ENCODE measurements at regions not wholly inside any gene's neighbourhood (a gene's known extent, or its start where the extent isn't known, plus 50 kb on each side); places are given as distances from the start of the nearest gene placed in this dataset.
A peak's percentile ranks its signal among the peaks of the same experiment; 100 is the strongest.

DNA sequence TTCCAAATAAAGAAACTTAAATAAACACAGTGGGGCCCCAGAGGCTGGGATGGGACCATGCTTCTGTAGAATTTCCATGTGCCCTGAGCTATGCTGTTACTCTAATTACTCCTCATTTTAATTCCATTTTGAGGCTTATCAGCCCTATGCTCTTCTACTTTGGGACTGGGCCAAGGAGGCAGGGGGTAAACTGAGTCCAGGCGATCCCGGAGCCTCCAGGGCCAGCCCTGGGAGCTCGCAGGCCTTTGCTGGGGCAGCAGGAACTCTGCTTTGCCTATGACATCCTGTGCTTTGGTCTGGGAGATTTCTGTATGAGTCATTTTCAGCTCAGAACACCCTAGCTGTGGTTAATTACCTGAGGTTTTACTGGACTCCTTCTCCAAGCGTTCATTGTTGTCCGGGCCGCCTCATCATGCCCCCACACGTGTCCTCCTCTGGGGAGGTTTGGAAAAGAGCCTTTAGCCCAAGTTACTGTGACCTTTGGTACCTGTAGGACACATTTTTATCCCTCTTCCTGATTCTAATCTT is 95.7 kb downstream of the RHOU start:
- Histone ChIP-seq H3K9me3 (ENCODE audit: control insufficient read depth, insufficient read depth, low read length) (no peaks in the 10 kb centered on the region), H3K4me1 (ENCODE audit: control insufficient read depth, insufficient read depth, low read length) (peaks cover 11% of the 10 kb centered on the region), H3K27me3 (ENCODE audit: control insufficient read depth, insufficient read depth, low read length) (peaks cover 2% of the 10 kb centered on the region), H3K27ac (ENCODE audit: low read length) (no peak overlapping the region), H3K36me3 (ENCODE audit: control insufficient read depth, insufficient read depth, low read length) (no peaks in the 10 kb centered on the region), H3K4me3 (ENCODE audit: low read length) (no peak overlapping the region)
- H3K9me3 Mint-ChIP-seq: no peaks in the 10 kb centered on the region
- H3K36me3 Mint-ChIP-seq: no peaks in the 10 kb centered on the region
- DNase-seq: peak in 1 of 2 donors; percentile 21
- H3K4me1 Mint-ChIP-seq: peaks cover 7% of the 10 kb centered on the region in 2 donors
- H3K27ac Mint-ChIP-seq: no peak overlapping the region
- peaks cover 4 to 25% of the 10 kb centered on the region in 2 donors for H3K27me3 Mint-ChIP-seq (ENCODE audit: low read depth in 2 of 2)
- no peak for ATAC-seq
- WGBS (ENCODE audit: insufficient coverage): 41% methylated on average over 7 of the region's 7 CpGs
- no peak overlapping the region for H3K4me3 Mint-ChIP-seq
- TF ChIP-seq CTCF (IDR thresholded peaks at IDR 0.05): no peak
- intact Hi-C loops (cut with micrococcal nuclease): no loop called here

DNA sequence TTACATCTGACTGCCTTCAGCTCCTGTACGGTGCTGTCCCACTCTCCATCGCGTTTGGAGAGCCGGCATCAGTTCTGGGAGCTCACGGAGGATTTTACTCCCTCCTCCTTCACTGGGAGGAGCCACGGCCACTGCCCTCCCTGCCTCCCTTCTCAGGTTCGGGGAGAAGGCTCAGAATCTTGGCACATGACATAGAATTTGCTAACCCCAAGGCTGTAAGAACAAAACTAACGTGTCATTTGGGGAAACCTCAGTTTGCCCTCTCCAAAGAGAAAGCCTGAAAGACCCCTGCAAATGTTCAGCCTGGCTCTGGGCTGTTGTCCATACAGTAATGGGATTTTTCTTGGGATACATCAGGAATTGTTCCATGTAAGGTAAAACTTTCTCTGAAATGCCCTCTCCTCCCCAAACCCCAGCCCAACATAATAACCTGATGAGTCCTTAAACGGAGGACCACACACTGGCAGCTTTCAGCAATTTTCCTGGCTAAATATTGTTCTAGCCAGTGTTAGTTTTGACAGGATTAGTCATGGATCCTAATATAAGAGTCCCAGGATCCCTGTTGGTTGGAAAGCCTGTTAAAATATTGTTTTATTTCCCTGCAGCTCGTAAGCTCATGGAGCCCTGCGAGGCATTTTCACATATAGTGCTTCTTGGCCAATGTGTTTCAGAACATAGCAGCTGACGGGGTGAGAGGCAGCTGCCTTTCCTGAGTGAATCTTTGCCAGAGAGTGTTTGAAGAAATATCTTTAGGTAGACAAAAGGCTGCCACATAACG is 98.8 kb downstream of the RHOU start:
- no peaks in the 10 kb centered on the region for H3K27me3 ChIP-seq (ENCODE audit: control insufficient read depth, insufficient read depth, low read length)
- Mint-ChIP-seq H3K9me3 (no peaks in the 10 kb centered on the region), H3K4me3 (no peak overlapping the region), H3K36me3 (no peaks in the 10 kb centered on the region), H3K27me3 (ENCODE audit: low read depth in 2 of 2) (peaks cover 0 to 5% of the 10 kb centered on the region in 2 donors), H3K27ac (no peak overlapping the region), H3K4me1 (no peaks in the 10 kb centered on the region)
- 78% methylated on average over 13 of the region's 13 CpGs for WGBS (ENCODE audit: insufficient coverage)
- H3K4me1 ChIP-seq (ENCODE audit: control insufficient read depth, insufficient read depth, low read length): peaks cover 8% of the 10 kb centered on the region
- no peaks in the 10 kb centered on the region for H3K36me3 ChIP-seq (ENCODE audit: control insufficient read depth, insufficient read depth, low read length)
- TF ChIP-seq CTCF (IDR thresholded peaks at IDR 0.05): no peak
- H3K27ac ChIP-seq (ENCODE audit: low read length): no peak overlapping the region
- intact Hi-C loops (cut with micrococcal nuclease): no loop called here
- DNase-seq (no peak), ATAC-seq (no peak)
- no peak overlapping the region for H3K4me3 ChIP-seq (ENCODE audit: low read length)
- H3K9me3 ChIP-seq (ENCODE audit: control insufficient read depth, insufficient read depth, low read length): no peaks in the 10 kb centered on the region

- no peaks in the 10 kb centered on the region for H3K36me3 Mint-ChIP-seq
- no peaks in the 10 kb centered on the region for H3K27me3 Mint-ChIP-seq (ENCODE audit: low read depth in 2 of 2)
- DNase-seq: no peak
- H3K4me1 Mint-ChIP-seq: no peaks in the 10 kb centered on the region
- H3K4me1 ChIP-seq (ENCODE audit: control insufficient read depth, insufficient read depth, low read length): peaks cover 8% of the 10 kb centered on the region
- no peak overlapping the region for H3K4me3 ChIP-seq (ENCODE audit: low read length)
- no peak overlapping the region for H3K27ac Mint-ChIP-seq
- H3K9me3 Mint-ChIP-seq: no peaks in the 10 kb centered on the region
- no peaks in the 10 kb centered on the region for H3K36me3 ChIP-seq (ENCODE audit: control insufficient read depth, insufficient read depth, low read length)
- H3K4me3 Mint-ChIP-seq: no peak overlapping the region
- no peaks in the 10 kb centered on the region for H3K27me3 ChIP-seq (ENCODE audit: control insufficient read depth, insufficient read depth, low read length)
- no peaks in the 10 kb centered on the region for H3K9me3 ChIP-seq (ENCODE audit: control insufficient read depth, insufficient read depth, low read length)
- 100% methylated on average over 2 of the region's 5 CpGs for WGBS (ENCODE audit: insufficient coverage)
- no peak for ATAC-seq
- no peak for TF ChIP-seq CTCF (IDR thresholded peaks at IDR 0.05)
- no peak overlapping the region for H3K27ac ChIP-seq (ENCODE audit: low read length)
- intact Hi-C loops (cut with micrococcal nuclease): no loop called here
Observed at GRCh38 chr1:228835456-228835855, 100.2 kb downstream of the RHOU start.

DNA sequence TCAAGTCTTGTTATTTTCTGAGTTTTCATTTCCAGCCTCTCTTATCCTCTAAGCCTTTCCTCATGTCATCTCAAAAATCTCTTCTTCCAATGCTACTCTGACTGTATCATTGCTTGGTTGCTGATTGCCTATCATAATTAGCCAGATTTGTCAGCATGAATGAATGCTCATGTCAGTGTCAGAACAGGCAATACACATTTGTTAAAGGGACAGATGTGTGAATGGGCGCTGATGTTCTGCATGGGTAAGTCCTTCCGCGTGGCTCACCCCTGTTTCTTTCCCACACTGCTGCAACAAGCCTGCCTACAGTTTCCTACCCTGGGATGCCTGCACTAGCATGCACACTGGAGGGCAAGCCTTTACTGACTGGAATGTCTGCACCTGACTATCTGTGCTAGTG is 100.6 kb downstream of the RHOU start:
- 93% methylated on average over 3 of the region's 3 CpGs for WGBS (ENCODE audit: insufficient coverage)
- Mint-ChIP-seq H3K4me3 (no peak overlapping the region), H3K36me3 (no peaks in the 10 kb centered on the region)

More for the DNA sequence above, 100.6 kb downstream of the RHOU start:
- peaks cover 4% of the 10 kb centered on the region for H3K4me1 ChIP-seq (ENCODE audit: control insufficient read depth, insufficient read depth, low read length)
- H3K4me3 ChIP-seq (ENCODE audit: low read length): no peak overlapping the region
- H3K27me3 Mint-ChIP-seq (ENCODE audit: low read depth in 2 of 2): no peaks in the 10 kb centered on the region
- ATAC-seq: no peak
- H3K4me1 Mint-ChIP-seq: no peaks in the 10 kb centered on the region
- TF ChIP-seq CTCF (IDR thresholded peaks at IDR 0.05): no peak
- H3K36me3 ChIP-seq (ENCODE audit: control insufficient read depth, insufficient read depth, low read length): no peaks in the 10 kb centered on the region
- no peaks in the 10 kb centered on the region for H3K9me3 Mint-ChIP-seq
- no peak overlapping the region for H3K27ac Mint-ChIP-seq
- H3K9me3 ChIP-seq (ENCODE audit: control insufficient read depth, insufficient read depth, low read length): no peaks in the 10 kb centered on the region
- intact Hi-C loops (cut with micrococcal nuclease): no loop called here
- H3K27me3 ChIP-seq (ENCODE audit: control insufficient read depth, insufficient read depth, low read length): no peaks in the 10 kb centered on the region
- DNase-seq: no peak
- H3K27ac ChIP-seq (ENCODE audit: low read length): no peak overlapping the region
